Spinal cord (tissue), 9 donors: ENCODE measurements at regions not wholly inside any gene's neighbourhood (a gene's known extent, or its start where the extent isn't known, plus 50 kb on each side); places are given as distances from the start of the nearest gene placed in this dataset.
A peak's percentile ranks its signal among the peaks of the same experiment; 100 is the strongest.

ENCODE experiments used
- DNase-seq, 6 donors: peaks; one replicate each; pipeline versions ENCODE4 v3.0.0 to v3.0.0-alpha.2; 2013 to 2015; ENCODE audit warnings: low spot score in 6 of 6, low read depth in 4 of 6
- H3K27ac ChIP-seq: one replicate; pipeline ENCODE4 v1.5.1; 2013; ENCODE audit warnings: low read depth, low read length, control low read depth
- H3K27me3 ChIP-seq: one replicate; pipeline ENCODE4 v1.6.1; 2013; ENCODE audit warnings: low read length; ENCODE audit not compliant: control insufficient read depth, insufficient read depth
- H3K36me3 ChIP-seq: one replicate; pipeline ENCODE4 v1.6.1; 2013; ENCODE audit warnings: low read length; ENCODE audit not compliant: control insufficient read depth, insufficient read depth
- H3K4me1 ChIP-seq: one replicate; pipeline ENCODE4 v1.6.1; 2013; ENCODE audit warnings: low read length; ENCODE audit not compliant: control insufficient read depth, insufficient read depth
- H3K4me3 ChIP-seq: one replicate; pipeline ENCODE4 v1.5.1; 2013; ENCODE audit warnings: low read depth, low read length, control low read depth
- H3K9me3 ChIP-seq: one replicate; pipeline ENCODE4 v1.6.1; 2013; ENCODE audit warnings: low read length; ENCODE audit not compliant: control insufficient read depth, insufficient read depth
- WGBS: methylation state at CpG from one replicate; pipeline ENCODE4 v1.1.5; 2013; ENCODE audit warnings: missing lambda C conversion rate; ENCODE audit not compliant: insufficient coverage; 5-methylcytosine and 5-hydroxymethylcytosine counted together
- donor health status: healthy.

DNA sequence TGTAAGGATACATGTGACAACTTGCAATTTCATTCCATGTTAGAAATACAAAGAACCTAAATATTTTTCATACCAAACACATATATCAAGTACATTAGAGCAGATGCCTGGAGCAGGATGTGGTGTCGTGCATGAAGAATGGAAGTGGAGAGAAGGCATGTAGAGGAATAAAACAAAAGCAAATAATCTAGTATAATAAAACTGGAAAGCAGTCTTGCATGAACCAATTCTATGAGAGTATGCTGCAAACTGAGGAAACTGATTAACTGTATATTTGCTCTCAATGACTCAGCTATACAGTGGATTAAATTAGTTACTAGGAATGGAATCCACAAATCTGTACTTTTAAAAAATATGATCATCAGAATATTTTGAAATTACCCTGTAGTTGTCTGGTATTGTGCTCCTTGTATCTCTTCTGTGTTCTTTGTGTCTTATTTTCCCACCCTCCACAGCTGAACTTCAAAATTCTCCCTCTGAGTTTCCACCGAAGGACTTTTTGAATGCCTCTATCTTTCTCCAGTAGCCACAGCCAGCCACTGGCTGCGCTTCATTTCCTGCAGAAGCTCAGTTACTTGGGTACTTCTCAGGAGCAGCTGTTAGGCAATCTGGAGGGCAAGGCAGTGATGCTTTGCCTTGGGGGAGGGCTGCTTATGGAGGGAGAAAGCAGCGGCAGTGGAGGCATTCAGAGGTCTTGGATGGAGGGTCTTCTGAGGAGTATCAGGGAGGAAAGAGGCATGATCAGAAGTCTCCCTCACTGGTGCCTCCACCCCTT lies 608.0 kb downstream of the BRINP1 start:
- Histone ChIP-seq H3K27me3 (no peaks in the 10 kb centered on the region), H3K27ac (no peak overlapping the region), H3K9me3 (peaks cover 2% of the 10 kb centered on the region), H3K4me3 (no peak overlapping the region), H3K36me3 (no peaks in the 10 kb centered on the region), H3K4me1 (no peaks in the 10 kb centered on the region)
- WGBS: 100% methylated on average over 1 of the region's 4 CpGs
- no peak for DNase-seq

DNA sequence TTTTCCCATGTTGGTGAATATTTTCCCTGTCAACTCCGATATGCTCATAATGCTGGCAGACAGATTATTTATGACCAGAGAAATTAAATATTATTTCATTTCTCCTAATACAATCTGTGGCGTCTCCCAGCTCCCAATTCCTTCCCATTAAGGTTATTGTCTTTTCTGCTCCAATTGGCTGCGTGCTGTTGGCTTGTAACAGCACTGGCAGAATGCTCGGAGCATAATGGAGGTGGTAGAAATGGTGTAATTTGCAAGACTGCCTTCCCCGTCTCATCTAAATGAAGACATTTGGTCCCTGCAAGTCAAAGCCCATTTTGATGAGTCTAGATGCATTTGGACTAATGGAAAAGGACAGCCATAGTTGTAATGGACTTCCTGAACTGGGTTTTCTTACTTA lies 601.7 kb downstream of the BRINP1 start:
- 69% methylated on average over 2 of the region's 5 CpGs for WGBS
- no peaks in the 10 kb centered on the region for H3K36me3 ChIP-seq
- no peak overlapping the region for H3K27ac ChIP-seq
- H3K4me3 ChIP-seq: no peak overlapping the region
- no peaks in the 10 kb centered on the region for H3K4me1 ChIP-seq
- no peaks in the 10 kb centered on the region for H3K9me3 ChIP-seq
- DNase-seq: peak in 1 of 6 donors; percentile 25
- no peaks in the 10 kb centered on the region for H3K27me3 ChIP-seq

DNA sequence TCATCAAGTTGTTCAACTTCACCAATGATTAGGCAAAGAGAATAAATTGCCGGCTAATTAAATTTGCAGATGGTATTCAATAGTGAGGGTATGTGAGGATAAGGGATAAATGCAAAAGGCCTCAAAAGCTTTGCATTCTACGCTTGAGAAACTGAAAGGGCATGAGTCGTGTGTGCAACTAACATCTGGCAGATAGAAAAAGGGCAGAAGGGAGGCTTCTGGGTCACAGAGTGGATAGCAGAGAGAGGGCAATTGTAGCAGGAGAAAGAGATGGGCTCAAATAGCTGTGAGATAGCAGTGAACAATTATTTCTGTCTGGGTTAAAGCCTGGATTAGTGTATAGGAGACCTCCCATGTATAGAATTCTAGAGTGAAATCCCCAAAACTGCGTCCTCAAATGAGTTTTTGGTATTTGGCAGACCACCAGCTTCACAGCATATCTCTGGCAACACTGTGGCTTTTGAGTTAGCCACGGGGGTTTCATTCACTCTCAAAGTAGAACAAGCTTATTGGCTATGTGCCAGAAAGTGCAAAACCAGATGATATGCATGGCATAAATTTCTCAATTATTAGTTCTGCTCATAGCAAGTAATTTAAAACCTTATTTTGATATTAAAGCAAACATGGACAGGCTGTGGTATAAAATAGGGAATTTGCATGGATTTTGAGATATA lies 586.3 kb downstream of the BRINP1 start:
- H3K9me3 ChIP-seq: no peaks in the 10 kb centered on the region
- 73% methylated on average over 3 of the region's 5 CpGs for WGBS
- H3K36me3 ChIP-seq: no peaks in the 10 kb centered on the region
- H3K4me3 ChIP-seq: no peak overlapping the region
- no peaks in the 10 kb centered on the region for H3K27me3 ChIP-seq
- no peaks in the 10 kb centered on the region for H3K4me1 ChIP-seq
- no peak overlapping the region for H3K27ac ChIP-seq
- DNase-seq: peak in 4 of 6 donors; percentile 3 to 81 (median 32)

GRCh38 chr9:118784033-118784432 lies 585.2 kb downstream of the BRINP1 start:
- H3K9me3 ChIP-seq: no peaks in the 10 kb centered on the region
- WGBS: 88% methylated on average over 3 of the region's 3 CpGs
- no peaks in the 10 kb centered on the region for H3K36me3 ChIP-seq
- H3K4me1 ChIP-seq: no peaks in the 10 kb centered on the region
- no peak overlapping the region for H3K27ac ChIP-seq
- DNase-seq: peak in 1 of 6 donors; percentile 35
- H3K4me3 ChIP-seq: no peak overlapping the region
- no peaks in the 10 kb centered on the region for H3K27me3 ChIP-seq

- no peaks in the 10 kb centered on the region for H3K9me3 ChIP-seq
- no peaks in the 10 kb centered on the region for H3K36me3 ChIP-seq
- WGBS: 68% methylated on average over 6 of the region's 7 CpGs
- DNase-seq: peak in 1 of 6 donors; percentile 46
- H3K27ac ChIP-seq: no peak overlapping the region
- H3K4me1 ChIP-seq: no peaks in the 10 kb centered on the region
- no peak overlapping the region for H3K4me3 ChIP-seq
- H3K27me3 ChIP-seq: no peaks in the 10 kb centered on the region
Measured at GRCh38 chr9:118785456-118785855, 583.8 kb downstream of the BRINP1 start.

DNA sequence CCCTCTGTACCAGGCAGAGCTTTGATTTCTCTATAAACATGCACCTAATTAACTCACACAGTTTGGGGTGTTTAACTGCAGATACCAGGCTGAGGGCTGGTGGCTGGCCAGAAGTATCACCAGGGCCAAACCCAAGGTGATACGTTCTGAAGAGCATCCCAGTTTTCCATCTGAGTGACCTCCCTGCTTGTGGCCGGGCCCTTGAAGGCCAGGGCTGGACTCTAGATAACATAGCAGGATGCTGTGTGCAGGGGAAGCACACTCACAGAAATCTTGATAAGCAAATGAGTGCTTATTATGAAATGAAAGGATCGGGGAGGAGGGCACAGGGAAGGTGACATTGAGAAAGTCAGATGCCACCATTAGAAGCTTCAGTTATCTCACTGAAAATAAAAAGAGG lies 582.4 kb downstream of the BRINP1 start:
- no peak for DNase-seq
- no peaks in the 10 kb centered on the region for H3K36me3 ChIP-seq
- WGBS: 83% methylated on average over 3 of the region's 3 CpGs
- no peaks in the 10 kb centered on the region for H3K4me1 ChIP-seq
- no peak overlapping the region for H3K4me3 ChIP-seq
- H3K27ac ChIP-seq: no peak overlapping the region
- H3K9me3 ChIP-seq: no peaks in the 10 kb centered on the region
- H3K27me3 ChIP-seq: no peaks in the 10 kb centered on the region

DNA sequence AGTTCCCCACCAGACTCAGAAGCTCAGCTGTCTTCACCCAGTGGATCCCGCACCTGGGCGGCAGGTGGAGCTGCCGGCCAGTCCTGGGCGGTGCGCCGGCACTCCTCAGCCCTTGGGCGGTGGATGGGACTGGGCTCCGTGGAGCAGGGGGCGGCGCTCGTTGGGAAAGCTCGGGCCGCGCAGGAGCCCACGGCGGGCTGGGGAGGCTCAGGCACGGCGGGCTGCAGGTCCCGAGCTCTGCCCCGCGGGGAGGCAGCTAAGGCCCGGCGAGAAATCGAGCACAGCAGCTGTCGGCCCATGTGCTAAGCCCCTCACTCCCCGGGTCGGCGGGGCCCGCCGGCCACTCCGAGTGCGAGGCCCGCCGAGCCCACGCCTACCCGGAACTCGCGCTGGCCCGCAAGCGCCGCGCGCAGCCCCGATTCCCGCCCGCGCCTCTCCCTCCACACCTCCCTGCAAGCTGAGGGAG lies 560.0 kb downstream of the BRINP1 start:
- WGBS: 76% methylated on average over 45 of the region's 47 CpGs
- H3K27me3 ChIP-seq: no peaks in the 10 kb centered on the region
- H3K4me3 ChIP-seq: no peak overlapping the region
- no peaks in the 10 kb centered on the region for H3K36me3 ChIP-seq
- H3K9me3 ChIP-seq: no peaks in the 10 kb centered on the region
- no peaks in the 10 kb centered on the region for H3K4me1 ChIP-seq
- DNase-seq: no peak
- H3K27ac ChIP-seq: no peak overlapping the region

DNA sequence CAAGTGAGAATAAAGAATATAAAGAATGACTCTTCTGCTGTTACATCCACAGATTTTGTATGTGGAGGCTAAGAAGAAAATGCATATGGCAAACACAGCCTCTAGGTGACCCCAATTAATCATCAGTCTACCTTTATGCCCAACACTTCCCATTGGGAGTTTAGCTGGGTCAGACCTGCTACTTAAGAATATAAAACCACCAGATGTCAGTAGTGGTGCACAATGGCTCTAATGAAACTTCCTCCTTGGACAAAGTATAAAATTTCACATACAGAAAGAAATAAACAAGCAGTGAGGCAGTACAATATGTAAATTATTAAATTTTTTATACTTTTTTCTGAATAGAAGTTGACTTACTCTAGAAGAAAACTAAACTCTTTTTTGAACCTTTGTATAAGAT lies 539.9 kb downstream of the BRINP1 start:
- no peaks in the 10 kb centered on the region for H3K27me3 ChIP-seq
- no peak overlapping the region for H3K4me3 ChIP-seq
- no peak overlapping the region for H3K27ac ChIP-seq
- peak in 4 of 6 donors; percentile 7 to 32 (median 7) for DNase-seq
- H3K4me1 ChIP-seq: no peaks in the 10 kb centered on the region
- H3K36me3 ChIP-seq: no peaks in the 10 kb centered on the region
- H3K9me3 ChIP-seq: no peaks in the 10 kb centered on the region

- no peaks in the 10 kb centered on the region for H3K9me3 ChIP-seq
- H3K4me3 ChIP-seq: no peak overlapping the region
- no peaks in the 10 kb centered on the region for H3K27me3 ChIP-seq
- DNase-seq: peak in 1 of 6 donors; percentile 68
- no peak overlapping the region for H3K27ac ChIP-seq
- no peaks in the 10 kb centered on the region for H3K36me3 ChIP-seq
- WGBS: 67% methylated on average over 1 of the region's 5 CpGs
- H3K4me1 ChIP-seq: no peaks in the 10 kb centered on the region
Measured at GRCh38 chr9:118832371-118832770, 536.9 kb downstream of the BRINP1 start.

- Histone ChIP-seq H3K9me3 (no peaks in the 10 kb centered on the region), H3K36me3 (no peaks in the 10 kb centered on the region), H3K4me3 (no peak overlapping the region), H3K27me3 (no peaks in the 10 kb centered on the region), H3K4me1 (no peaks in the 10 kb centered on the region), H3K27ac (no peak overlapping the region)
- WGBS: no CpG with 5 or more reads among the region's 2 CpGs
- DNase-seq: peak in 2 of 6 donors; percentile 7 to 25
Measured at GRCh38 chr9:118836891-118837290, 532.3 kb downstream of the BRINP1 start.
